SJCRH30 (cell line): ENCODE measurements at regions not wholly inside any gene's neighbourhood (a gene's known extent, or its start where the extent isn't known, plus 50 kb on each side); places are given as distances from the start of the nearest gene placed in this dataset.

Experiments
- DNase-seq, 2 experiments: peaks; one replicate each; pipeline ENCODE4 v3.0.0-alpha.2; 2015 to 2020
- H3K27ac ChIP-seq: fragments of 250-450 bp; sonication (Bioruptor Pico); 2 replicates; pipeline ENCODE4 v1.5.1; 2020; ENCODE audit warnings: mild to moderate bottlenecking, moderate library complexity
- H3K27me3 ChIP-seq: fragments of 250-450 bp; sonication (Bioruptor Pico); 2 replicates; pipeline ENCODE4 v1.5.1; 2020; ENCODE audit warnings: mild to moderate bottlenecking, moderate library complexity
- H3K36me3 ChIP-seq: fragments of 250-450 bp; sonication (Bioruptor Pico); 2 replicates; pipeline ENCODE4 v1.5.1; 2020; ENCODE audit warnings: mild to moderate bottlenecking, moderate library complexity
- H3K4me1 ChIP-seq: fragments of 250-450 bp; sonication (Bioruptor Pico); 2 replicates; pipeline ENCODE4 v1.5.1; 2020; ENCODE audit warnings: mild to moderate bottlenecking, moderate library complexity
- H3K4me3 ChIP-seq: fragments of 250-450 bp; sonication (Bioruptor Pico); 2 replicates; pipeline ENCODE4 v1.5.1; 2020; ENCODE audit warnings: mild to moderate bottlenecking, moderate library complexity
- H3K9me3 ChIP-seq: fragments of 250-450 bp; sonication (Bioruptor Pico); replicated peaks from 2 replicates; pipeline ENCODE4 v1.5.1; 2020; ENCODE audit warnings: mild to moderate bottlenecking, moderate library complexity

DNA sequence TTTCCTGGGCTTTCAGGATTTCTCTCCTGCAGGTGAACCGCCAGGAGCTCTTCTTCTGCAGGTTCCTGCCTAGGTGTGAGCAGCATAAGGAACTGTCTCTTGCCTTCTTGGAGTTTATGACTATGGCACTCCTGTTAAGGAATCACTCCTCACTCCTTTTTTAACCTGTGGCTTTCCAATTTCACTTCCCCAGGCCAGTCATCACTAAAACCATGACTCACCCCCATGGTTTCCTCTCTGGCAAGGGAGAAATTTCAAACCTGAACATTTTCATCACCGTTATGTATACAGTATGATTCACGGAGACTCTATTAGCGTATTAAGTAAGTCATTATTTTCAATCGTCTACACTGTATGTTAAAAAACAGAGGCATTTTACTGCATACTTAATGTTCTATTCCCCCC lies 78.2 kb upstream of the ARID1B start:
- no peaks in the 10 kb centered on the region for H3K27me3 ChIP-seq
- no peaks in the 10 kb centered on the region for H3K9me3 ChIP-seq
- H3K4me1 ChIP-seq: peaks cover 8% of the 10 kb centered on the region
- no peaks in the 10 kb centered on the region for H3K36me3 ChIP-seq
- H3K27ac ChIP-seq: no peak overlapping the region
- no peak overlapping the region for H3K4me3 ChIP-seq
- no peak for DNase-seq

DNA sequence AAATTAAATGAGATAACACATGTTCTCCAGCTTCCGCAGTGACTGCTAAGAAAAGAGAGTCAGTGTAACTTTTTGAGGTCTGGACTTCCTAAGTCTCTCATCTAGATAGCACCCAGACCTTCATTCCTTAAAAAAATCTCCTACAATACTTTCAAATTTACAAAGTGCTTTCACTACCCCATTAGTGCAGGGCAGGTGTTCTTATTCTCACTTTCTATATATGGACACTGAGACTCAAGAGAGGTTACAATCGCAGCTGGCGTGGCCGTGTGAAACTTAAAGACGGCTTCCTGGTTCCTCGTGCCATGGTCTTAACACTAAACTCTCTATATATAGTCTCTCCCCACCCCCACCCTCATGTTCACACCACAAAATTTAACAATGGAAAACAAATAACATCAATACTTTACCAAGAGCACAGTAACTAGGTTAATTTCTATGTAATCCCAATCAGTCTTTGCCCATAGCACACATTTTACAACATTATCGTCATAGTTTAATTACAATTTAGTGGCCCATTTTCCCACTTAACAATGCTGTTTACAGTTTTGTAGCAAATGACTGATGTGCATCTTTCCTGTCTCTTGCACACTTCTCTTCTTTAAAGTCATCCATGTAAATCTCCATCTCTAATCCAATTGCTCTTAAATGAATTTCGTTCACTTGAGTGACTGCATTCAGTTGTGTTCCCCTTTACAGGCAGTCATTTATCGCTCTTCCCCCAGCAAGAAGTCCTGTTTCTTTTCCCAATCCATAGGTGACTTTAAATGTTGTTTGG lies 78.8 kb upstream of the ARID1B start:
- Histone ChIP-seq H3K9me3 (no peaks in the 10 kb centered on the region), H3K27ac (no peak overlapping the region), H3K4me3 (no peak overlapping the region), H3K4me1 (peaks cover 8% of the 10 kb centered on the region), H3K36me3 (no peaks in the 10 kb centered on the region), H3K27me3 (no peaks in the 10 kb centered on the region)
- DNase-seq: no peak

DNA sequence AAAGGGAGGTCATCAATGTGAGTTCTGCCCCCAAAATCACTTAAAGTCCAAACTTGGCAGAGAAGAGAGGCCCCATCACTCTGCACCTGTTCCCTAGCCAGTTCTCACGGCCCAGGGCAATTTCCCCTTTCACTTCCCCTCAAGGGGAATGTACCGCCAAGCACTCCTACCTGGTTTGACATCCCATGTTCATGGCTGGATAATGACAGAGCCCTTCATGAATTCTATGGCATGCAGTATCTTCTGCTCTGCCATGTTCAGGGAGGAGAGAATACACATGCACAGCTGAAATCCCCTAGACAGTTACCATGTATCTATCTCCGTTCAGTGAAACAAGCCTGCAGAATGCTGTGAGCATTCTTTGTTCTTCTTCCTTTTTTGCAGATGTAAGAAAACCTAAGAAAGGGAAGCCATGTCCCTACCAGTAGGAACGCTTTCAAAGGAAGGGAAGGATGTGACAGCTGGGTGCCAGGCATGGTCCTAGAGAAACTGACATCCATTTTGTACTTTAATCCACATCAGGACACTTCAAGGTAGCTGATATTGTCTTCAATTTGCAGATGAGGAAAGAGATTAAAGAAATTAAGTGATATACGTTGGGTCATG lies 79.8 kb upstream of the ARID1B start:
- Histone ChIP-seq H3K9me3 (no peaks in the 10 kb centered on the region), H3K36me3 (no peaks in the 10 kb centered on the region), H3K4me1 (peaks cover 6% of the 10 kb centered on the region), H3K4me3 (no peak overlapping the region), H3K27ac (no peak overlapping the region), H3K27me3 (no peaks in the 10 kb centered on the region)
- no peak for DNase-seq

DNA sequence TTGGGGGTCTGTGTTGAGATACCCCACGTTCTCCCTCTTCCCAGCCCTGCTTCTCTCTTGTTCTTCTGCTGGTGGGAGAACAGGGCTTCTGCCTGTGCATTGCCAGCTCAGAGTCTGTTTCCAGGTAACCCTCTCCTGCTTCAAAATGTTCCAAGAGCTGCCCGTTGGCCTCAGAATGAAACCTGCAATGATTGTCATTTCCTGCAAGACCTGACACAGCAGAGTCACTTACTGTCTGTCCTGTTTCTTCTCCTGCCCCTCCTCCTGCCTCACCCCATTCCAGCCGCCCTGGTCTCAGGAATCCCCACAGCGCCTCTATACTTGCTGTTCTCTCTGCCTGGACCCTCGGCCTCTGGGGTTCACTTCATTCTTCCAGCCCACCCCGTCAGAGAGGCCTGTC lies 81.4 kb upstream of the ARID1B start:
- Histone ChIP-seq H3K36me3 (no peaks in the 10 kb centered on the region), H3K4me3 (no peak overlapping the region), H3K27me3 (no peaks in the 10 kb centered on the region), H3K4me1 (no peaks in the 10 kb centered on the region), H3K27ac (no peak overlapping the region), H3K9me3 (no peaks in the 10 kb centered on the region)
- DNase-seq: no peak

DNA sequence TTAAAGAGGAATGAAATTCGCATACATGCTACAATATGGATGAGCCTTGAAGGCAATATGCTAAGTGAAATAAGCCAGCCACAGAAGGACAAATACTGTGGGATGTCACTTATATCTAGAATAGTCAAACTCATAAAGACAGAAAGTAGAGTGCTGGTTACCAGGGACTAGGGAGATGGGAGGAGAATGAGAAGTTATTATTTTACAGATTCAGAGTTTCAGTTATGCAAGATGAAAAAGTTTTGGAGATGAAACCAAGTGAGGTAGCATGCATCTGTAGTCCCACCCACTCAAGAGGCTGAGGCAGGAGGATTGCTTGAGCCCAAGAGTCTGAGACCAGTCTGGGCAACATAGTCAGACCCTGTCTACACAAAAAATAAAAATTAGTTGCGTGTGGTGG lies 82.5 kb upstream of the ARID1B start:
- no peak overlapping the region for H3K27ac ChIP-seq
- no peaks in the 10 kb centered on the region for H3K9me3 ChIP-seq
- H3K27me3 ChIP-seq: no peaks in the 10 kb centered on the region
- no peak overlapping the region for H3K4me3 ChIP-seq
- no peak for DNase-seq
- H3K36me3 ChIP-seq: no peaks in the 10 kb centered on the region
- H3K4me1 ChIP-seq: no peaks in the 10 kb centered on the region

DNA sequence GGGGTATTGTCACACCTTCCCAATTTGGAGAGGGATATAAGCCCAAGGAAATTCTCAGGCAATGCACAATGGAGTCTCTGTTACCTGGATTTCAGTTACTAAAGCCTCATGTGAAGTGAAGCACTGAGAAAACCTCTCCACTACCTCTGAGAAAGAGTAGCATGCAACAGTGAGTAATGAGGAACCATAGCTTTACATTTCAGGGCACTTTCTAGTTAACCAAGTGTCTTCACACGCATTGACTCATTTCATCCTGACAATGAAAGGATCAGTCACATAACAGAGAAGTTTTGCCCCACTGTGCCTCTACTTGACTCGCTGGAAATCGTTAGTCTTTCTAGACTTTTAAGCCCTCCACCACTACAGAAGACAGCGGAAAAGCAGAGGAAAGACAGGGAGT lies 86.2 kb upstream of the ARID1B start:
- Histone ChIP-seq H3K4me3 (no peak overlapping the region), H3K4me1 (no peaks in the 10 kb centered on the region), H3K27ac (no peak overlapping the region), H3K9me3 (no peaks in the 10 kb centered on the region), H3K27me3 (no peaks in the 10 kb centered on the region), H3K36me3 (no peaks in the 10 kb centered on the region)
- DNase-seq: no peak

DNA sequence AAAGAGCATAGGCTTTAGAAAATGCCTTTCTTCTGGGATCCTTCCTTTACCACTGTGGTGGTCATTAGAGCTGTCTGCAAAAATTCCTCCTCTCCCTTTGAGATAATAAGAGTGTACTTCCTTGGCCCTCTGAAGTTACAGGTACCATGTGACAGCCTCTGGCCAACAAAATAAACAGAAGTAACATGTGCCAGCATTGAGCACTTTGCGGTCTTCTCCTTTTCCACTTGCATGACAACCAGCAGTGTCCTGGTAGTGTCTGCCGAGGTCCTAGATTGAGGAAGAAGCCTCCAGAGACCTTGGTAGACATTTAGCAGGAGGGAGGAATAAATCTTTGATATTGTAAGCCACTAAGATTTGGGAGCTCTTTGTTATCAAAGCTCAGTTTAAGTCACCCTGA lies 87.5 kb upstream of the ARID1B start:
- DNase-seq: no peak
- Histone ChIP-seq H3K9me3 (no peaks in the 10 kb centered on the region), H3K27me3 (no peaks in the 10 kb centered on the region)

DNA sequence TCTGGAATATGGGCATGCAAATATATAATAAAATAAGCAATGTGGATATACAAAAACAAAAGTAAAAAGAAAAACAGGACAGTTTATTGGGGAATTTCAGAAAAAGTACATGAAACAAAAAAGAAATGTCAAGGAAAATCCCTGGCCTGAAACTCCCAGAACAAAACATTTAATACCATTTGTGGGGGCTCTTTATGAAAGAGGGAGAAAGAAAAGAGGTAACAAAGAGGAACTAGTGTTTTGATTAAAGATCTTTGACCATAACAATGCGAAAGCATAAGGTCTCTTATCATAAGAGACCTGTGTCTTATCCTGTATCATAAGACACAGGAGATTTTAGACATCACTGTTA lies 88.6 kb upstream of the ARID1B start:
- no peak overlapping the region for H3K27ac ChIP-seq
- peaks cover 4% of the 10 kb centered on the region; the same call in 1 of the 2 replicates for H3K4me1 ChIP-seq
- no peaks in the 10 kb centered on the region for H3K36me3 ChIP-seq
- no peaks in the 10 kb centered on the region for H3K27me3 ChIP-seq
- no peaks in the 10 kb centered on the region for H3K9me3 ChIP-seq
- DNase-seq: no peak
- no peak overlapping the region for H3K4me3 ChIP-seq

More for the DNA sequence above, 87.5 kb upstream of the ARID1B start:
- H3K36me3 ChIP-seq: no peaks in the 10 kb centered on the region
- H3K4me1 ChIP-seq: peaks cover 4% of the 10 kb centered on the region; the same call in 1 of the 2 replicates
- H3K4me3 ChIP-seq: no peak overlapping the region
- H3K27ac ChIP-seq: no peak overlapping the region

DNA sequence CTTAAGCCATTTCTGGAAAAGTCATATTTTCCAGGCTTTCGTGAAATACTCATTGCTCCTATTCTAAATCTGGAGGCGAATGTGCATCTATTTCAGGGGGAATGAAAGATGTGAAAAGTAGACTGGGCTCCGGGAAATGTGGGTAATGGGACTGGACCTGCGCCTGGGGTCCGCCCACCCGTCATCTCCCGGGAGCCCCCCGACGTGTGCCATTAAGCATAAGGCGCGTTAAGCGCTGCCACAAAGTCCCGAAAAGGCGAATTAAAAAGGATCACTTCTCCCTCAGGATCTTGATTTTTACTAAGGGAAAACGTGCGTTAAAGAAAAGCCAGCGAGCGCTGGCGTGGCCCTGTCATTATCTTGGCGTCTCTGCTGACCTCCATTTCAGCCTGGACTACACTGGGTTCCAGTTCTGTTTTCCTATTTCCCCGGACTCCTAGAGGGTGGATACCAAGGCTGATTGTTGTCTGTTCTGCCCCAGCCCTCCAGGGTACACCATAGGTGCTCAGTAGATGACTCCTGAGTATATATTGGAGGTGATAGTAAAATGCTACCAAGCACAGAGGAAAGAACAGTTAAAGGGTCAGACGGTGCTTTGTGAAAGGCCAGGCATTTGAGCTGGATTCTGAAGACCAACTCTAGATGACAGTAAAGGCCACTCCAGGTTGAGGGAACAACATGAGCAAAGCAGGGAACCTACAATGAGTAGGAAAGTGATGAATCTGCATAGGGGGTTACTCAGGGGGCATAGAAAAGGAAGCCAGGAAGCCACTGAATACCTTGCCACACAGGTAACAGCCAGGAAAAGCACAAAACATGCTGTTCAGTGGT lies 89.2 kb upstream of the ARID1B start:
- peak overlapping the region; percentile 79 for H3K4me3 ChIP-seq
- peak; percentile 14 to 51 for DNase-seq
- peaks cover 4% of the 10 kb centered on the region; the same call in 1 of the 2 replicates for H3K4me1 ChIP-seq
- no peaks in the 10 kb centered on the region for H3K27me3 ChIP-seq
- no peaks in the 10 kb centered on the region for H3K9me3 ChIP-seq
- no peaks in the 10 kb centered on the region for H3K36me3 ChIP-seq
- no peak overlapping the region; the same call in 1 of the 2 replicates for H3K27ac ChIP-seq

DNA sequence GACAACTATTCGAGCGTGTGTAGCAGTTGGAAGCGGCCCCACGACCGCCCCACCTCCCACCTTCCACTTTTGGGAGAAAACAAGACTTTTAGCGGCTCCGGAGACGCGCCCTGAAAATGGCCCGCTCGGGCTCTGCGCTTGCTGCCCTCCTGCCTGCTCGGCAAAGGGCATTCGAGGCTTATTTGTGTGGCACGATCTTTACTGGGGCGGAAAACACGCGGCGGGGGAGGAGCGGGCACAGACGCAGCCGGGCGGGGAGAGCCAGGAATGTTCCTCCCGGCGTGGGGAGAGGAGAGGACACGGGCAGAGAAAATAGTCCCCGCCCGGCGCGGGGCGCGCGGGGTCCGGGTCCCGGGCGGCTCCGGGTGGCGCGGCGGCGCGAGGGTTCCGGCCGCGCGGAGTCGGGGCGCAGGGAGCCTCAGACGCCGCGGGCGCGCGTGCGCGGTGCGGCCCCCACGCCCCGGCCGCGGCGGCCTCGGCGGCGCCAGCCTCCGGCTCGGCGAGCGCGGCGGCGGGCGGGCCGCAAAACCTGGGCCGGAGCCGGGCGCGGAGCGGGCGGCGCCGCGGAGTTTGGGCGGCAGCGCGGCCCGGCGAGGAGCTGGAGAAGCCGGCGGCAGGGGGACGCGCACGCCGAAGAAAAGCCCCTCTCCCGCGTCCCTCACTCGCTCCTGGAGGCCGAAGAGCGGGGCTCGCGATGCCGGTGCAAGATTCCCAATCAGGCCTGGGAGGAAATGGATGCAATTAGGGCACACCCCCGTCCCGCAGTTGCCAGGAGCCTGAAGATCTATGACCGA lies 90.0 kb upstream of the ARID1B start:
- H3K4me1 ChIP-seq: peaks cover 4% of the 10 kb centered on the region; the same call in 1 of the 2 replicates
- H3K27ac ChIP-seq: peak overlapping the region; percentile 93

DNA sequence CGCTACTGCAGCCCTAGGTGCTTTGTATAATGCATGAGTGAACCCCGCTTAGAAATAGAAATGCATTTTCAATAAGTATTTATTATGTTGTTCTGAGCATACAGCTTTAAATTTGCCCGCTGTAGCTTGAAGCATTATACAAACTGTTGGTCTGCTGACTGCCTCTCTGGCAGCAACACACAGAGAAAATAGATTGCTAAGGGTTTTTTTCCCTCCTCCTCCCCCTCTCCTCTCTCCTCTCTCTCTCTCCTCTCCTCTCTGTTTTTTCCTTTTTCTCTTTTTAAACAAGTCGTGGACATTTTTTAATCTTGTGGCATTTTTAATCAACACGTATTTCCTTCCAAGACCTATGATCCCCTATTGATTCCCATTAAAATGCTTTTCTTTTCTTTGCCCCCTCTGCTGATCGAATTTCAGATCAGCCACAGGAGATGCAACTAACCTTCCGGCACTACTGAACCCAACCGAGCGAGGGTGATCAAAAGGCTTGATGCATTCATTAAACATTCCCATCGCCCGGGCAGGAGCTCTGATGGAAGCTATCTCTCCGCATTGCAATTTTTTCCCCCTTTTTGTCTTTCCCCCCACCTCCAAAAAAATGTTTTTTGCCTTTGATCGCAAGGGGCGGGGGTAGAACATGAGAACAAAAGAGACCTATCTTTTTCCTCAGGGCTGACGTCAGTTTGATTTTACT lies 90.7 kb upstream of the ARID1B start:
- no peaks in the 10 kb centered on the region for H3K27me3 ChIP-seq
- no peak for DNase-seq
- peak overlapping the region; percentile 79 for H3K4me3 ChIP-seq
- H3K9me3 ChIP-seq: no peaks in the 10 kb centered on the region
- H3K4me1 ChIP-seq: peaks cover 4% of the 10 kb centered on the region; the same call in 1 of the 2 replicates
- peak overlapping the region; percentile 93 for H3K27ac ChIP-seq
- no peaks in the 10 kb centered on the region for H3K36me3 ChIP-seq

More for the DNA sequence above, 90.0 kb upstream of the ARID1B start:
- H3K4me3 ChIP-seq: peak overlapping the region; percentile 79
- no peaks in the 10 kb centered on the region for H3K9me3 ChIP-seq
- no peaks in the 10 kb centered on the region for H3K27me3 ChIP-seq
- H3K36me3 ChIP-seq: no peaks in the 10 kb centered on the region
- DNase-seq: peak; percentile 80 to 85

DNA sequence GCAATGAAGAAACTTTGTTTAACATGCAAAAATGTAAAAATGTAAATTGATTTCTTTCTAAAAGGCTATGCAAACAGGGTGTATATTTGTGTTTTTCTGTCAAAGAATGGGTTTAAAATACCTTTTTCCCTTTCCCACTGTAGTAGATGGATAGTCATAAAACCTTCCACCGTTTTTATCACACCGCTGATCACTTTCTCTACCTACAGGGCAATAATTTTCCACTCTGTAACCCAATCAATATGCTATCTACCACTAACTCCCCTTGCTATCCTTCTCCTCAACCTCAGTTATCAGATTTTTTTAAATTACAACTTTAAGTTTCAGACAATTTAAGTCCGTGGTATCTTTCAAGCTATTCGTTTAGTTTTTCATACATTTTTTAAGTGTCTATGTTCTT lies 91.4 kb upstream of the ARID1B start:
- no peak overlapping the region for H3K27ac ChIP-seq
- peaks cover 4% of the 10 kb centered on the region; the same call in 1 of the 2 replicates for H3K4me1 ChIP-seq
- H3K36me3 ChIP-seq: no peaks in the 10 kb centered on the region
- no peaks in the 10 kb centered on the region for H3K27me3 ChIP-seq
- no peak for DNase-seq
- no peaks in the 10 kb centered on the region for H3K9me3 ChIP-seq
- H3K4me3 ChIP-seq: peak overlapping the region; percentile 79

DNA sequence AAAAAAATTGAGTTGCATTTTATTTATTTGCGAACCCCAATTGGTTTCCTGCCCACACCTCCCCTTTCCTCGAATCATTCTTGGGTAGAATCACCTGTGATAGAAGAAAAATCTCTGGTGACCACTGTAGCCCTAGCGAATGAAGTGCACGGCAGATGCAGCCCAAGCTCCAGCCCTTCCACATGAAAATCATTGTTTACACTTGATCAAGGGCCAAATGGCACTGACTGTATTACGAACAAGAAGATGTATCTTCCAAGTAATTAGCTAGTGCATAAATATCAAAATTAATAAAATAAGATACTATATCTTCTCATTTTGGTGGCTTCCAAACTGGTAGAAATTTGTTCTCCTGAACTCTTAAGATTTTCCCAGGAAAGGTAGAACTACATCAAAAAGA lies 93.4 kb upstream of the ARID1B start:
- Histone ChIP-seq H3K36me3 (no peaks in the 10 kb centered on the region), H3K4me1 (peaks cover 4% of the 10 kb centered on the region; the same call in 1 of the 2 replicates), H3K27ac (no peak overlapping the region), H3K27me3 (no peaks in the 10 kb centered on the region), H3K4me3 (no peak overlapping the region), H3K9me3 (no peaks in the 10 kb centered on the region)
- no peak for DNase-seq

DNA sequence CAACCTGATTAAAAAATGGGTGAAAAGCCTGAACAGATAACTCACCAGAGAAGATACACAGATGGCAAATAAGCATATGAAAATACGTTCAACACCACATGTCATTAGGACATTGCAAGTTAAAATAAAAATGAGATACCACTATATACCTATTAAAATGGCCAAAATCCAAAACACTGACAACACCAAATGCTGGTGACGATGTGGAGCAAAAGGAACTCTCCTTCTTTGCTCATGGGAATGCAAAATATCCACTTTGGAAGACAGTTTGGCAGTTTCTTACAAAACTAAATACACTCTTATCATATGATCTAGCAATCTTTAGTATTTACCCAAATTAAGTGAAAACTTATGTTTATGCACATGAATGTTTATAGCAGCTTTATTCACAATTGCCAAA lies 100.5 kb upstream of the ARID1B start:
- Histone ChIP-seq H3K27me3 (no peaks in the 10 kb centered on the region), H3K27ac (no peak overlapping the region), H3K9me3 (no peaks in the 10 kb centered on the region), H3K4me3 (no peak overlapping the region), H3K36me3 (no peaks in the 10 kb centered on the region), H3K4me1 (no peaks in the 10 kb centered on the region)
- no peak for DNase-seq
